CD4-positive, alpha-beta T cell treated with Interleukin-4 for 4 hours (primary cell): ENCODE measurements at regions not wholly inside any gene's neighbourhood (a gene's known extent, or its start where the extent isn't known, plus 50 kb on each side); places are given as distances from the start of the nearest gene placed in this dataset.

Experiments
- DNase-seq: peaks from one replicate; pipeline ENCODE4 v3.0.0-alpha.2; 2020

DNA sequence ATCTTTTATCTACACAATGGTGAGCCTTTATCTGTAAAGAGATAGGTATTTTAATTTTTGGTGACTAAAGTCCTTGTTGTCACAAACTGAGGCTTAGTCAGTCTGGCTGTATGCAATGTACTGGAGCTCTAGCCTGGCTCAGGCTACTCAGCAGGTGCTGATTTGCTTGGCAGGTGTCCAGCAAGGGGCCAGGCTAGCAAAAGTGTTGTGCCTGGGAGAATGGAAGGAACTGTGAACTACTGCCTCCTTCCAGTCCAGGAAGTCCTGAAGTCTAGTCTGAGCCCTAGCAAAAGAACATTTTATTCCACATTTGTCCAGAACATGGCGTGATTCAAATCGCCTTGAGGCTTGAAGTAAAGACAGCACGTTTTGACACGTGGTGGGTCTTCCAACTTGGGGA is 260.5 kb downstream of the CCDC85A start:
- DNase-seq = no peak

DNA sequence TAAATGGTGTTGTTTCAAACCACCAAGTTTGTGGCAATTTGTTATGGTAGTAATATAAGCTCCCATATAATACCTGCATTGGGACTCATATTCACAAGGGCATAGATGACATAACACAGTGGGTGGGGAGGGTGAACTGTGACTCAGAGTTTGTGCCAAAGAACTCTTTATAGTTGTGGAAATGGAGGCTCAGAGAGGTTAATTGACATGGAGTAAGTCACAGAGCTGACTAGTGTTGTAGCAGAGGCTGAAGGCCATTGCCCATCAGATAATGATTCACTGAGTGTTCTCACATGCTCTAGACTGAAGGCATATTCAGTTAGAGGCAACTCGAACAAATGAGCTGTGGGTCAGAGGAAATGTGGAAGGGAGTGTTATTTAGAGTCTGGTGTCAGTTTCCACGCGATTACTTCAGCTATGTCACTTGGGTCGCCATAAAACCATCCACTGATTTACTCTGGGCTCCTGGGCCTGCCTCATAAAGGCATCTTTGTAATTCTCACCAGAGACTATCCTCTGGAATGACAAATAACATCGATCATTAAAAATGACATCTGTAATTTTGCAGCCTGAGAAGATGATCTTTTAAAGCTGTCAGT is 264.7 kb downstream of the CCDC85A start:
- no peak for DNase-seq

DNA sequence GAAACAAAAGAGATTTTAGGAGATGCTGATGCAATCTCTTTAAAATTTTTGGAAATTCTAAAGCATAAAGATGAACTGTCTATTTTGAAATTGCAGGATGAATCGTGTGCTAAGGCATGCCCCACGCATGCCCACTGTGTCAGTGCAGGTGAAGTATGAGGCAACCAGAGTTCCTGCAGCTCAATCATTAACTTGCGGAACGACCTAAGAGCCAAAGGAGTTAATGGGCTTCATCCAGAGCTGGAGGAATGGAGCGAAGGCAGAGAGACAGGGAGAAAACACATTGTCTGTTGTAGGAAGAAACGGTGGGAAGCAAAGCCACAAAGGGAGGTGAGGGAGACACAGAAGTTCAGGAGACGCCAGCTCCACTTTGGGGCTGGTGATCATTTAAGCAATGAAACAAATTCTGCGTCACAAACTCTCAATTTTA is 265.2 kb downstream of the CCDC85A start:
- no peak for DNase-seq

DNA sequence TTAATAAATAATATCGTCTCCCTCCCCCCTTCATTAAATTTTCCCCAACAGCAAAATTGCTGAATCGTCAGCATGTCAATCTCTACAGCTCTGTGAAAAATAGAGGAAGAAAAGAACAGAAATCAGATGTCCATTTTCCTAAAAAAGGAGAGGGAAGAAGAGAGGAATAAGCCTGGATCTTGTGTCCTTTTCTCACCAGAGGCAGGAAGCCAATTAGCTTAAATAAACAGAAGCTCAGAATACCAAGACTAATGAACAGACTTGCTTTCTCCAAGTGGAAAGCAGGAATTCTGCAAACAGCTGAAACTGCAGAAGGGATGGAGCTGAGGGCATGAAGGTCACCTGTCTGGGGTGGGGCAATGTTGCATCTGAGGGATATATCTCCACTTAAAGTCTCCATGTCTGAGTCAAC is 265.7 kb downstream of the CCDC85A start:
- DNase-seq = no peak

DNA sequence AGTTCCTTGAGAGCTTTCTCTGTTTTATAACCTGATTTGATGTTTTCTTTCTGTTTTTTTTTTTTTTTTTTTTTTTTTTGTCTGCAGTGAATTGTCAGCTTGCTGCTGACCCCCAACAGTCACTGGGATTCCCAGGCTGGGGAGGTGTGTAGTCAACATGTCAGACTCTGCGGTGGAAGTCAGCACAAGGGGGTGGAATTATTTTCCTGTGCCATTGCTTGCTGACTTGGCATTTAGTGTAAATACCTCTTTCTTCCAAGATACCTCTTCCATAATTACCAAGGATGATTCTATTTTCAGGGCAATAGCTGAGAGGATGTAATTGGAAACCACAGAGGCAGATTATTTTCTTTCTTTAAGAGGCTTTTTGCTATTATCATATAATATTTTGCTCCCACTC is 266.3 kb downstream of the CCDC85A start:
- DNase-seq = no peak

DNA sequence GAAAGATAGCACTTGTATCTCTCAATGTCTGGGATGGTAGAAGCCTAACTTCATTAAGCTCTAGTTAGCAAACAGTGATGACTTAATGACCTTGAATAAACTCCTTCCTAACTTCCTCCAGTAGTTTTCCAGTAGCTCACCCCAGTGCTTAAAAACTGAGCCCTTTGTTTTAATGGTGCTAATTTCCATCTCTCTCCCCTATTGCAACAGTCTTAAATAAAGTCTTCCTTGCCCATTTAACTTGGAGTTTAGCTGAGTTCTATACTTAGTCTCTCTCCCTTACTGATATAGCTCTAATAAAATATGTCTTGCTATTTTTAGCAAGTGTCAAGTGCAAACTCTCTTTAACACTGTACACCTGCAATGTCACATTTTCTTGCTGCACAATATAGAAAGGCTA is 267.0 kb downstream of the CCDC85A start:
- DNase-seq = no peak

DNA sequence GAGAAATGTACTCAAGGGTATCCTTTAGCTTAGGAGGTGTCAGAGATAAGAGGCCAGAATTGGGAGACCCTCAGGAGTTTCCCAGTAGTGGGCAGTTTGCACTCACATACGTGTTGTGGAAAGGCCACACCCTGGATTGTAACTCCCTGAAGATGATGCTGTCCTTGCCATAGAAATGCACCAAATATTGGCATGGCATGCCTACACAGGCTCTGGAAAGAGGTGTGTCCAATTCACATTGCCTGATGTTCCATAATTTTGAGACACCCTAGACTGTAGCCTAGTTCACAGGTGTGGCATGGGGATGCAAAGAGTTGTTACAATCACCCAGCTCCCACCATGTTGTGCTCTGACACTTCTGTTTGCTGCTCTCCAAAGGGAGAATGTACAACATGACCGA is 271.9 kb downstream of the CCDC85A start:
- DNase-seq = no peak

DNA sequence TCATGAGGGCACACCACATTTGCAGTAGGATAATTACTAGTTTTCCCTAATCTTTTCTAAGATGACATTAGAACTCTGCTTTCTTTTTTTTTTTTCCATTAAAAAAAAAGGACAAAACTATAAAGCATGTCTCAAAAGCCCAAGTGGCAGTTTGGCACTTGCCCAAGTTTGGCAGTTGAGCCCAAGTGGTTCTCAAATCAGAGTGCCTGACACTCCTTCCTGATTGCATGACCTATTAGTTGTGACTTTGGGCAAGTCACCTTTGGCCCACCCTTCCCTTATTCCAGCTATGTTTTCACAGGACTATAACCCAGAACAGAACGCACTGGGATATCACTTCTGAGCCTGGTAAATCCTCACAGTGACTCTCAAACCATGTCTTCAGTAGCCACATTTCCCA is 273.0 kb downstream of the CCDC85A start:
- DNase-seq = no peak

DNA sequence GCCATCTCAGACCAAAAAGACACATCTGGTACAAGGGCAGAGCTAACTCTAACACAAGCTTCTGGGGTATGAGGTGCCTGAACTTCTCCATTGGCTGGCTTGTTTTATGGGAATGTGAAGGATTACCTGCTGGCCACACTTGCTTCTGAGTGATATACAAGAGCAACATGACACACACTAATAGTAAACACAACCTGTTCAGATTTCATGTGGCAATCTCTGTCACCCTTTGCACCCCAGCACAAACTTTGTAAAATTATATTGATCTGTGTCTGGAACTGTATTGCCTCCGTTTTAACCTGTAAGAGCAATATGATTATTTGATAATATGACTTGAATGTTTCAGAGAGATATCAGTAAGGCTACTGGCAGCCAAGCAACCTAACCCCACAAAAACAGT is 276.7 kb downstream of the CCDC85A start:
- no peak for DNase-seq

DNA sequence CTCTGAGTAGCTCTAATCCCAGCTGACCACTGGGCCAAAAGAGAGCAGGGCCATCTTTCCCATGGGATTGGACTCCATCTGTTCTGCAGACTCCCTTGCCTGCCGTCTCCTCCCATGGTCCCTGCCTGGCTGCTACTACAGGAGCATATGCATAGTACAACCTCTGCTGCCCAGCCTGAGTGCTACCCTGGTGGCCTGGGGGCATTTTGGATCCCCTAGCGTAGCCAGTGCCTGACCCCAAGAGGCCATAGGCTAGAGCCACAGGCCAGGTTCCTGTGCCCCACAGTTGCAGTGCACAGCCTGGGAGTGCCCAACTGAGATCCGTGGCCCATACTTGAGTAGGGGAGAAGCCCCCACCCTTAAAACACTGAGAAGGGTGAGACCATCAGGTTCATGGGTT is 280.3 kb downstream of the CCDC85A start:
- DNase-seq = no peak

DNA sequence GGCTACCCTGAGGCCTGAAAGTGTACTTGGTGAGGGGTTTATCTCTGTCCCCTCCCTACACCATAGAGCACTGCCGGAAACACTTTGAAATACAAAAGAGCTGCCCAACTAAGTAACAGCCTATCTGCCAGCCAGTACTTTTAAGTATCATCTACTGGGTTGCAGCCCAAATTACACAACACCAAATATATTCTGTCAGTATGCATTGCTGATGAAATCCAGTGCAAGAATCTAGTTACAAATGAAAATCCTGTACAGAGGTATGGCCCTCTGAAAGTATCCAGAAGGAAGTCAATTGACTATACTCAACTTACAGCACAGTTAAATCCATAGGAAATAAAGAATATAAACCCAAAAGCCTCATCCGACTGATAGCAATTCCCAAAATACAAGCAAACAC is 280.8 kb downstream of the CCDC85A start:
- DNase-seq = no peak

DNA sequence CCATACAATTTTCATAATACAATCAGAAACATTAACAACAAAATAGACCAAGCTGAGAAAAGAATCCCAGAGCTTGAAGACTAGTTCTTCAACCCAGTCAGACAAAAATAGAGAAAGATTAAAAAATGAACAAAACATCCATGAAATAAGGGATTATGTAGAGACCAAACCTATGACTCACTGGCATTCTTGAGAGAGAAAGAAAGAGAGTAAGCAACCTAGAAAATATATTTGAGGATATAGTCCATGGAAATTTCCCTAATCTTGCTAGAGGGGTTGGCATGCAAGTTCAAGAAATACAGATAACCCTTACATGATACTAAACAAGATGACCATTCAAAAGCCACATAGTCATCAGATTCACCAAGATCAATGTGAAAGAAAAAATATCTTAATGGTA is 281.7 kb downstream of the CCDC85A start:
- no peak for DNase-seq

DNA sequence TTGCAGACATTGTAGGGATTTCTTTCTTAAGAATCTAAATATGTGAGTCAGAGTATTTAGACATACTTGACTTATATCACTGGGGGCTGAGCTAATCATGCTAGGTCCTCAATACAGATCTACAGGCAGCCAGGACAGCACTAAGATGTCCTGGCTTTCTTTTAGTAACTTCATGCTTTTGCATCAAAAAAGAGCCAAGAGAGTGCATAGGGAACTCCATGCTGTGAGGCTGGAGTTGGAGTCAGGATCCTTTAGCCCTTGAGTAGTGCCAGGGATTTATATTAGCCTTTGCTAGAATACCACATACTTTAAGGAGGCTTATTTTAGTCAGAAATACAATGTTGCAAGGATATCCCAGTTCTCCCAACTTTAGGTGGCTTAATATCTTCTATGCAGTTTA is 289.7 kb downstream of the CCDC85A start:
- no peak for DNase-seq

DNA sequence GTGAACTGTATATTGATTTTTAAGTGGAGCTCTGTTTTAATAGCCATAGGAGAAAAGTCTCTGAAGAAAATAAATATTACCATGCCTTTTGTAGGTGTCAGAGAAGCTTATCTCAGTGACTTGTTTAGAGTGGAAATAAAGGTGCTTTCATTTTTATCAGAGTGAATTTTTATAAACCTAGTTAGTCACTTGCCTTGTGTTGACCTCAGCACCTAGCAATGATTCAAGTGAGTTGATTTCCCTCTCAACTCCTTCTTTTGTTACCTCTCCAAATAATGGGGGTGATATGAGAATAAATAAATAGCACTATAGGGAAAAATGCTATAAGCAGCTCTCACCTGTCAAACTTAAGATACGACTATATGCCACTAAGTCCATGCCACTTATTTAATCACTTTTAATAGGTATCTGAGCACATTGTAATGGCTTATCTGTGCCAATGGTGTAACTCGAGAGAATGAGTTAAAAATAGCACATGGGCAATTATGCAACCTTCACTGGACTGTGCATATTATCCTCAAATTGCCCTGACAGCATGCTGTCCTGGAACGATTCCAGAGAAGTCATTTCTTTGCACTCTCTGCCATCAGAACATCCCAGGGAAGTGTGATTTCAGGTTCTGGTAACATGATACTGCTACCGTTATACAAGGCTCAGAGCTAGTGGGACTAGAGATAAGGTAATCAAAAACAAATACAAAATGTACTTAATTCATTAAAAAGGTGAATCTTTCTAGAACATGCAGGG is 290.8 kb downstream of the CCDC85A start:
- DNase-seq = no peak

DNA sequence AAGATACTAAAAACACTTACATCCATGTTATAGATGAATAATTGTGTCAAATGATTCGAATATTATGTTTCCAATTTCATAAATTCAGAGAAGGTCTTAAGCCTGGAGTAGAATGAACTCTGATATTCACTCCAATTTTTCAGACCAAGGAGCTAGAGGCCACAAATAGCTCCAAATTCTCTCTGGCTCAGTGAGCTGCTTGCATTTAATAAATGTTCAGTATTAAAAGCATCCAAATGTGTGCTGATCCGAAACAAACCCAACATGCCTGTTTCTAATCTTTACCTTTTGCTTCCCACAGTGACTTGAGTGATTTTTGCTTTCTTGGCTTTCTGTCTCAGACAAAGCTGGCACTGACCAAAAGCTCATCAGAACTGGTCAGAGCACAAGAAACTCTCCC is 291.4 kb downstream of the CCDC85A start:
- no peak for DNase-seq

DNA sequence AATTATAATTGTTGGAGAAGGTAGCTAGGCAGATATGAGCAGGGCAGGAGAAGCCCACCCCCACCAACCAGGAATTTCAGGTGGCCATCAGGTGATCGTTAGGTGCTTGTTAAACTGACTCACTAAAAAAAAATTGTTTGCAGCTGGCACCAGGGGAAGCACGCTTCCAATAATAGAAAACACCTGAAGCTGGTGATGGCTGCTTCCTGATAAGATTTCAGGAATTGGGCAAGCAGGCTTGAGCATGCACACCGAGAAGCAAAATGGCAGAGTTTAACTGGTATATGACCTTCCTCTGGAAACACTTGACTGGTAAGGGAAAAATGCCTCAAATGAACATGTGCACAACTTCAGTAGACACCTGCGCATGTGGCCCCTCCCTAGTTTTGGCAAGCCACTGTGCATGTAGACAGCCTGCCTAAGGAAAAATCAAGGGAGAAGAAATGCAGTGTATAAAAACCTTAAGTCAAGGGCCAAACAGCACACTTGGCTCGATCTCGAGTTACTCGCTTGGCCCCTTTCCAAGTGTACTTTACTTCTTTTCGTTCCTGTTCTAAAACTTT is 292.8 kb downstream of the CCDC85A start:
- no peak for DNase-seq

DNA sequence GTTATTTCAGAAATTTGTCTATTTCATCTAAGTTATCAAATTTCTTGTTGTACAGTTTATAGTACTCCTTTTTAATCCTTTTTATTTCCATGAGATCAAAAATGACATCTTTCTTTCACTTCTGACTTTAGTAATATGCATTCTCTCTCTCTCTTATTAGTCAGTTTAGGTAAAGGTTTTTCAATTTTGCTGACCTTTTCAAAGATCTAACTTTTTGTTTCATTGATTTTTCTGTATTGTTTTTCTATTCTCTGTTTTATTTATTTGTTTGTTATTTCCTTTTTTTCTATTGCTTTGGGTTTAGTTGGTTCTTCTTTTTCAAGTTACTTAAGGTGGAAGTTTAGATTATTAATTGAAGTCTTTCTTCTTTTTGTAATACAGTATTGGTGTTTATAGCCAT is 294.2 kb downstream of the CCDC85A start:
- no peak for DNase-seq

DNA sequence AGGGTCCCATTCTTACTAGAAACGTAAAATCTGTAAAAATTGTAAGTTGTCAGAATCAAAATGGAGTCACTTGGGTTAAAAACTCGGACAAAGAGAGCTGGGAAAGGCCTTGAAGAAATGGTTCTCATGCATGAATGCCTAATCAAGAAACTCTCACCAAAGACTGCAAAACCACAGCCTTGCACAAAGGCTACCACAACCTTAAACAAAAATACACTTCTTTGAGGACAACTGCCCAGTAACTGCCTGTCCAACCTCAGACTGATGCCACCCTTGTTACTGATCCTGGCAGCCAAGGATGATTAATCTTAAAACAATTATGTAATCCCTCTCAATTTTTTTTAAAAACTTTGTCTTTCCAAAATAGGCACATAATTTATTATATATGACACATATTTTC is 299.3 kb downstream of the CCDC85A start:
- DNase-seq = no peak

DNA sequence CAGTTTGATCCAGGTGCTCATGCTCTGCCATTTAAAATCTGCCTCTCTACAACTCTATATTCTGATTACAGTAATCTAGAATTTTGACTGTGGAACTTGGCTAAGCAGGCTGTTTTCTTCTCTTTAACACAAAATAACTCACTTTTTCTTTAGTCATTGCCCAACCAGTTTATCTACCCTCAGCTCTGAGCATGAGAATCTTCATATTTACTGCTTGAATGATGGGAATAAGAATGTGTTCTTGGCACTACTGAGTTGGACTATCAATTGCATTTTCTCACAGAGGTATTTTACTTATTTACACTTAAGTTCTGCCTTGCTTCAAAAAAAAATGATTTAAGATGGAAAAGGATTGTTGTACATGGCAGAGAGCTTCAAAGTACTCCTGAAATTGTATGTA is 301.1 kb downstream of the CCDC85A start:
- no peak for DNase-seq

DNA sequence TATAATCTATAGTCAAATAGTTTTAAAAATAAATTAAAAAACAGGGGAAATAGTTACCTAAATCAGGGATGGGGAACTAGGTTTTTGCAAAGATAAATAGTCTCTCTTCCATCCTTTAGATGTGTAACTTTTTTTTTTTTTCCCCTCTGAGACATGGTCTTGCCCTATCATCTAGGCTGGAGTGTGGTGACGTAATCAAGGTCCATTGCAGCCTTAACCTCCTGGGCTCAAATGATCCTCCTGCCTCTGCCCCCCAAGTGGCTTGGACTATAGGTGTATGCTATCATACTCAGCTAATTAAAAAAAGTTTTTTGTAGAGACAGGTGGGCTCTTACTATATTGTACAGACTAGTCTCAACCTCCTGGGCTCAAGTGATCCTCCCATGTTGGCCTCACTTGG is 316.5 kb downstream of the CCDC85A start:
- DNase-seq = no peak

DNA sequence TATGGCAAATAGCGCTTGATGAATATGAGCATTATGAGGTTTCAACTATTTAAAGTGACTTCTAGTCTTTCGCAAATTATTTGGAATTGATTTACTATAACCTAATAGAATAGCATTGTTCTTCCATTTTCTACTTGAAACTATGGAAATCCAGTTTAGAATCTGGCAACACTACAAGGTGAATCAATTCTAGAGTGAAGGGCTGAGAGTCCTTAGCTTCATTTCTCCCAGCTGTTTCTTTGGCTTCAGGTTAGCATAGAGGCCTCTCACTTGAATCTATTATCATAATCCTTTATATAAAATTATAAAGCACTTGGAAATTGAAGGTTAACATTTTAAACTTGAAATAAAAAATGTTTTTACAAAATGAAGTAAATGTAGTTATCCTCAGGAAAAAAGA is 318.8 kb downstream of the CCDC85A start:
- no peak for DNase-seq

DNA sequence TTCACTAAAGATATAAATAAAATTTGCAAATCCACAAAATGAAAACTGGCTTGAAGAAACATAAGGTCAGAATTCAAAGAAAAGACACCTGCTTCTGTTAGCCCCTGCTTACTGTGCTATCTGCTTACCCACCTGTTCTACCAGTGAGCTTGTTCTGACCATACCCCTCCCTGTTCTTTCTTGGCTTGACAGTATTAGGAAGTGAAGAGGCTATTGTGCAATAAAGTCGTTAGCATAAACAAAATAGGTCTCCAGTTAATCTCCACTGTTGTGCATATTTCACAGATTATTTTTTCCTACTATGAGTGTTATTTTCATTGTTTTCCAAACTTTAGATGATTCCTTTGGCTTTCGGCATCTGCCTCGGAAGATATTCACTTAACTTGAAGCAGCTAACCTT is 322.1 kb downstream of the CCDC85A start:
- DNase-seq = no peak

DNA sequence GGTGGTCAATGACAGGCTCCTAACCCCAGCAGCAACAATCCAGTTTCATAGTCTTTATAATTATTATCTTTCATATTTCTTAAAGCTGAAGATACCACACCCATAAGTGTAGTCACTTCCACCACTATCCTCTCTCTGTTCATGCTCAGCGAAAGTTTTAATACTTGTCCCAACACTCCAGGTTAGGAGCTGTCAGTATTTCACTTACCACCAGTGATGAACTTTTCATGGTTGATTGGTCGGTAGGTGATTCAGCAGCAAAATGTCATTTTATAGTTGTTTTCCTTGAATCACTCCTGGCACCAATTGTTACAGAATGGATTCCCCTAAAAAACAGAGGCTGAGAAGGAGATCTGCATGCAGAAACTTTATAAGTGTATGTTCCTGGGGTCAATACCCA is 324.9 kb downstream of the CCDC85A start:
- no peak for DNase-seq

DNA sequence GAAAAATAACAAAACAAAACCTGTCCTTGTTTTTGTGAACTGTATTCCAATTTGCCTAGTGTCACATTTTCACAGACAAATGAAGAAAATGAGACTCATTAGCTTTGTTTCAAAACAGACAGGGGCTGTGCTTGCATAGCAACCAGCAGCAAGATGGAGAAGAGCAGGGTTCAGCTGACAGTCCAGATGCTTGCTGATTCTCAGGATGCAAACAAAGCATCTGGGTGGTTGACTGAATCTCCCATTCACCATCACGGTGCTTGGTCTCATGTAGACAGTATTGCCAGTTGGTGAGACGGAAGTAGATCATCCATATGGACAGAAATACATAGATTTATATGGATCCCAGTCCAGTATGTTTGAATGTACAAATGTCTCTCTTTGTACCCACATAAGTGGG is 326.8 kb downstream of the CCDC85A start:
- DNase-seq = no peak

DNA sequence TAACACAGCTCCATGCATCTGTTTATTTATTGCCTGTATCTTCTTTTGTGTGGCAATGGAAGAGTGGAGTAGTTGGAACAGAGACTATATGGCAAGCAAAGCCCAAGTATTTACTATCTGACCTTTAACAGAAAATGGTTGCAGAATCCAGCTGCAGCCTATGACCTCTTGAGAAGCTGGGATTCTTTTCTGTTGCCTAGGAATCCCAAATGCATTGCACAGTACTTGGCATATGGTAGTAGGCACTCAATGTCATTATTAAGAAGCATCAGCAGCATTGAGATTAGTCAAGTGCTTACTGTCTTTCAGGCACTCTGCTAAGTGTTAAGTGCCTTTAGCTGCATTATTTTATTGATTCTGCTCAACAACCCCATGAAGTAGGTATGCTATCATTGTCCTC is 331.6 kb downstream of the CCDC85A start:
- no peak for DNase-seq
